ENCODE measurements at regions not wholly inside any gene's neighbourhood (a gene's known extent, or its start where the extent isn't known, plus 50 kb on each side); places are given as distances from the start of the nearest gene placed in this dataset.

DNA sequence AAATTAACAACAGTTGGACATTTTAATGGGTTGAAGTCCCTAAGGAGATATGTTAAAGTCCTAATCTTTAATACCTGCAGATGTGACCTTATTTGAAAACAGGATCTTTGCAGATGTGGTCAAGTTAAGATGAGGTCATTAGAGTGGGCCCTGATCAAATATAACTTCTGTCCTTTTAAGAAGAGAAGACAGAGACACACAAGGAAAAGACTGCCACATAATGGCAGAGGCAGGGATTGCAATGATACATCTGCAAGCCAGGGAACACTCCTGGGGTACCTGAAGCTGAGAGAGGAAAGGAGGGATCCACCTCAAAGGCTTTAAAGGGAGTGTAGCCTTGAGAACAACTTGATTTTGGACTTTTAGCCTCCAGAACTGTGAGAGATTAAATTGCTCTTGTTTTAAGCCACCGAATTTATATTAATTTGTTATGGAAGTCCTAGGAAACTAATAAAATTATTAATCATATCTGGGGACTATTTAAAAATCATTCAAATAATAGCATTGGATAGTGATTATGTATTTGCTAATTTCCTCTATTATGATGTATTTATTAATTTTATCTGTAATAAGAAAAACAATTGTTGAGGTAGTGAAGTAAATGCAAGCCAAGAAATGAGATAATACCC is 700.0 kb upstream of the PCDH15 start:
- H3K4me3 Mint-ChIP-seq: no peak overlapping the region
- DNase-seq (ENCODE audit: low read depth, low spot score): peak; percentile 33
- TF ChIP-seq, protein P1, sequence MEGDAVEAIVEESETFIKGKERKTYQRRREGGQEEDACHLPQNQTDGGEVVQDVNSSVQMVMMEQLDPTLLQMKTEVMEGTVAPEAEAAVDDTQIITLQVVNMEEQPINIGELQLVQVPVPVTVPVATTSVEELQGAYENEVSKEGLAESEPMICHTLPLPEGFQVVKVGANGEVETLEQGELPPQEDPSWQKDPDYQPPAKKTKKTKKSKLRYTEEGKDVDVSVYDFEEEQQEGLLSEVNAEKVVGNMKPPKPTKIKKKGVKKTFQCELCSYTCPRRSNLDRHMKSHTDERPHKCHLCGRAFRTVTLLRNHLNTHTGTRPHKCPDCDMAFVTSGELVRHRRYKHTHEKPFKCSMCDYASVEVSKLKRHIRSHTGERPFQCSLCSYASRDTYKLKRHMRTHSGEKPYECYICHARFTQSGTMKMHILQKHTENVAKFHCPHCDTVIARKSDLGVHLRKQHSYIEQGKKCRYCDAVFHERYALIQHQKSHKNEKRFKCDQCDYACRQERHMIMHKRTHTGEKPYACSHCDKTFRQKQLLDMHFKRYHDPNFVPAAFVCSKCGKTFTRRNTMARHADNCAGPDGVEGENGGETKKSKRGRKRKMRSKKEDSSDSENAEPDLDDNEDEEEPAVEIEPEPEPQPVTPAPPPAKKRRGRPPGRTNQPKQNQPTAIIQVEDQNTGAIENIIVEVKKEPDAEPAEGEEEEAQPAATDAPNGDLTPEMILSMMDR (conservative IDR thresholded peaks at IDR 0.05): peak; percentile 72
- no peaks in the 10 kb centered on the region for H3K36me3 Mint-ChIP-seq (ENCODE audit: low read depth)
- no peaks in the 10 kb centered on the region for H3K9me3 Mint-ChIP-seq
- no peaks in the 10 kb centered on the region for H3K27me3 Mint-ChIP-seq (ENCODE audit: low read depth)
- H3K4me1 Mint-ChIP-seq: no peaks in the 10 kb centered on the region
- H3K27ac Mint-ChIP-seq (ENCODE audit: unreplicated experiment): no peak overlapping the region

DNA sequence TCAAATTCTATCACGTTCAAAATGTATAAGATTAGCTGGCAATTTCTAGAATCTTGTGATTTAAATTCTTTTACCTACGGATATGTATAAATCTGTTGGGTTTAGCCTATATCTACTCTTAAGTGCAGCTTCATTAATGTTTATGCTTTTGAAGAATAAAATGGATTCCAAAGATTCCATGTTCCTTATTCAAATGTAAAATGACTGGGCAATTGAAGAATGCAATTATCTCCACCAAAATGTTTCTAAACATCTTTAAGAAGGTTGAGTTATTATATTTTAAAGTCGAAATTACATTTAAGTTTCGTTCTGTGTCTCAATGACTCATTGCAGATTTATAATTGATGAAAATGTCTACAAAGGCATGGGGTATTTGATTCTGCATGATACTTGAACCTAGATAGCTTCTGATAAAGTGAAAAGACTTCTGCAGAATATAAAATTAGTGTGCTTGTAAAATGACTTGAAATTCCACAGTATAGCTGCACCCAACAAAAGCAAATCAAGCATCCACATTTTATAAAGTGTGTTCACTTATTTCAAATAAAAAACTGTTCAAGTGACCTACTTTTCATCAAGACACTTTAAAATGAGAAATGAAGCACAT is 697.0 kb upstream of the PCDH15 start:
- no peak for DNase-seq (ENCODE audit: low read depth, low spot score)
- no peak overlapping the region for H3K4me3 Mint-ChIP-seq
- H3K9me3 Mint-ChIP-seq: peaks cover under 1% of the 10 kb centered on the region
- H3K4me1 Mint-ChIP-seq: no peaks in the 10 kb centered on the region
- no peaks in the 10 kb centered on the region for H3K36me3 Mint-ChIP-seq (ENCODE audit: low read depth)
- TF ChIP-seq, protein P1 (conservative IDR thresholded peaks at IDR 0.05): no peak
- no peaks in the 10 kb centered on the region for H3K27me3 Mint-ChIP-seq (ENCODE audit: low read depth)
- H3K27ac Mint-ChIP-seq (ENCODE audit: unreplicated experiment): no peak overlapping the region

DNA sequence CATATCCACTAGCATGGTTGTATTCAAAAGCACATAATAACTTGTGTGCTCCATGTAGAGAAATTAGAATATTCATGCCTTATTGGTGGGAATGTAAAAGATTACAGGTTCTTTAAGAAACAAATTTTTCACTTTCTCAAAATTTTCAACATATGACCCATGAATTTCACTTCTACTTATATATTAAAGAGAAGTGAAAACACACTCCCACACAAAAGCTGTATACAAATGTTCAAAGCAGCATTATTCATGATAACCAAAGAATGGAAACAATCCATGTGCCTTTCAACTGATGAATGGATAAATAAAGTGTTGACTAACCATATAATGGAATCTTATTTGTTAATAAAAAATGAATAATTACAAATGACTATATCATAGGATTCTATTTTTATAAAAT is 694.5 kb upstream of the PCDH15 start:
- Mint-ChIP-seq H3K9me3 (peaks cover 3% of the 10 kb centered on the region), H3K4me3 (no peak overlapping the region), H3K4me1 (no peaks in the 10 kb centered on the region), H3K27me3 (ENCODE audit: low read depth) (no peaks in the 10 kb centered on the region), H3K27ac (ENCODE audit: unreplicated experiment) (no peak overlapping the region), H3K36me3 (ENCODE audit: low read depth) (no peaks in the 10 kb centered on the region)
- no peak for DNase-seq (ENCODE audit: low read depth, low spot score)
- TF ChIP-seq, protein P1 (conservative IDR thresholded peaks at IDR 0.05): no peak

DNA sequence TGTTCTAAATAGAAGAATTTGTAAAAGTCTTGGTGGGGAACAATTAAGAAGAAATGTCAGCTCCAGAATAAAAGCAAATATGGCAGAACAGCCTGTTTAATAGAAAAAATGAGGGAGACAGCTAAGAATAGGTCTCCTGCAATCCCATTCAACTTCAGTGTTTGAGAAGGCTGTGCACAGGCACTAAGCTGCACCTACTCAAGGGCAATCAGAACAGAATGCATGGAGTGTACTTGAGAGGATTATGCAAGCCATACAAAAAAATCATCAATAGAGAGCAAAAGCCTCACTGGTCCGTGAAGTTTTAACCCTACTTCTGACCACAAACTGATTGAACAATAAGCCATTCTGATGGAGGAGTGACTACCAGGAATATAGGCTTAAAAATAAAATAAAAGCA is 690.7 kb upstream of the PCDH15 start:
- H3K4me1 Mint-ChIP-seq: no peaks in the 10 kb centered on the region
- peaks cover 3% of the 10 kb centered on the region for H3K9me3 Mint-ChIP-seq
- TF ChIP-seq, protein P1 (conservative IDR thresholded peaks at IDR 0.05): no peak
- no peaks in the 10 kb centered on the region for H3K36me3 Mint-ChIP-seq (ENCODE audit: low read depth)
- DNase-seq (ENCODE audit: low read depth, low spot score): no peak
- no peaks in the 10 kb centered on the region for H3K27me3 Mint-ChIP-seq (ENCODE audit: low read depth)
- no peak overlapping the region for H3K27ac Mint-ChIP-seq (ENCODE audit: unreplicated experiment)
- H3K4me3 Mint-ChIP-seq: no peak overlapping the region

DNA sequence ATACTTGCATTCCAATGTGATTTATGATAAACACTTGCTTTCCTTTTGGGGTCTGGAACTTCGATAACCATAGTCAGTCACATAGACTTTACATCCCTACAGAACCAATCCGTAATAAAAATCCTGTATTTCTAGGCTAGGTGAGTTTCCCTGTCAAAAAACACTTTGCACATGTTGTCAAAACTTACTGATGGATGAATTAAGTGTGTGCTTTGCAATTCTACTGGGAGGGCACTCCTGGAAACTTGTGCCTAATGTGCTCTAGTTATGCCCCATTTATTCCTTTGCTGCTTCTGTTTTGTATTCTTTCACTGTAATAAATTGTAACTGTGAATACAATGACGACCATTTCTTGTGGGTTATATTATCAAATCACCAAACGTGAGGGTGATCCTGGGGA is 684.8 kb upstream of the PCDH15 start:
- H3K27ac Mint-ChIP-seq (ENCODE audit: unreplicated experiment): no peak overlapping the region

More for the DNA sequence above, 684.8 kb upstream of the PCDH15 start:
- TF ChIP-seq, protein P1 (conservative IDR thresholded peaks at IDR 0.05): no peak
- peaks cover 5% of the 10 kb centered on the region for H3K9me3 Mint-ChIP-seq
- peaks cover 5% of the 10 kb centered on the region for H3K36me3 Mint-ChIP-seq (ENCODE audit: low read depth)
- no peaks in the 10 kb centered on the region for H3K27me3 Mint-ChIP-seq (ENCODE audit: low read depth)
- H3K4me3 Mint-ChIP-seq: no peak overlapping the region
- H3K4me1 Mint-ChIP-seq: no peaks in the 10 kb centered on the region
- DNase-seq (ENCODE audit: low read depth, low spot score): no peak
